Kidney epithelial cell (primary cell): ENCODE measurements at regions not wholly inside any gene's neighbourhood (a gene's known extent, or its start where the extent isn't known, plus 50 kb on each side); places are given as distances from the start of the nearest gene placed in this dataset.
"Not testable (repeated sequence)": the region's sequence is repeated elsewhere in the genome, so short reads cannot be mapped to it uniquely, and the experiment has no call there.

Source experiments
- DNase-seq: peaks from one replicate; pipeline ENCODE4 v3.0.0-alpha.2; 2010; ENCODE audit warnings: low read depth
- H3K27me3 ChIP-seq: 2 replicates; pipeline ENCODE4 v1.6.0; 2011; ENCODE audit warnings: low read length; ENCODE audit not compliant: control insufficient read depth, insufficient read depth
- H3K36me3 ChIP-seq: 2 replicates; pipeline ENCODE4 v1.5.1; 2011; ENCODE audit warnings: low read length; ENCODE audit not compliant: control insufficient read depth, insufficient read depth
- H3K4me3 ChIP-seq: 2 replicates; pipeline ENCODE4 v1.5.1; 2011; ENCODE audit warnings: low read depth, mild to moderate bottlenecking, control low read depth, low read length
- TF ChIP-seq, protein P1 (sequence below): IDR thresholded peaks from 2 replicates; pipeline ENCODE4 v1.5.1; 2011; ENCODE audit warnings: mild to moderate bottlenecking, moderate library complexity, low read length, control low read depth, inconsistent platforms; ENCODE audit not compliant: insufficient read depth, poor library complexity, severe bottlenecking

DNA sequence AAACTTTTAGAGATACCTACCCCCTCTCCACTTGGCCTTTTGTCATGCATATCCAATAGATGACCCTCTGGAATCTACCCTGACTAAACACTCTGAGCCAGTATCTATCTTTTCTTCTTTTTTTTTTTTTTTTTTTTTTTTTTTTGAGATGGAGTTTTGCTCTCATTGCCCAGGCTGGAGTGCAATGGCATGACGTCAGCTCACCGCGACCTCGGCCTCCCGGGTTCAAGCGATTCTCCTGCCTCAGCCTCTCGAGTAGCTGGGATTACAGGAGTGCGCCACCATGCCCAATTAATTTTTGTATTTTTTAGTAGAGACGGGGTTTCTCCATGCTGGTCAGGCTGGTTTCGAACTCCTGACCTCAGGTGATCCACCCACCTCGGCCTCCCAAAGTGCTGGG lies 50.8 kb upstream of the GRIN2B start:
- not testable (repeated sequence) for H3K36me3 ChIP-seq, H3K4me3 ChIP-seq, DNase-seq

DNA sequence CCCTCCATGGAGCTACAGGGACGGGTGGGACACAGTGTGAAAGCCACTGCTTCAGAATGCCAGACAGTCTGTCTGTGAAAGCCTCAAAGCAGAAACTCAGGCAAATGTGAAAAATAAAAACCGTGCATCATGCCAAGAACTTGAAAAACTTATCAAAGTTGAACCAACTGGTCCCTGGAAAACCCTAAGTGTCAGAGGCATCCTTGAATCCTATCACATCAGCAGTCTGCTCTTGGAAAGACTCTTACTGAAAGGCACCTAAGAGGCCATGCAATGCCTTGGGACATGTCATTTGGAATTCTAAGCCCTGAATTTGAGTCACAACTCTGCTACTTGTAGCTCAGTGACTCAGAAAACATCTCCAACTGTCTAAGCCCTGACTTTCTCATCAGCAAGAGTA lies 62.4 kb upstream of the GRIN2B start:
- no peak for DNase-seq
- TF ChIP-seq, protein P1, sequence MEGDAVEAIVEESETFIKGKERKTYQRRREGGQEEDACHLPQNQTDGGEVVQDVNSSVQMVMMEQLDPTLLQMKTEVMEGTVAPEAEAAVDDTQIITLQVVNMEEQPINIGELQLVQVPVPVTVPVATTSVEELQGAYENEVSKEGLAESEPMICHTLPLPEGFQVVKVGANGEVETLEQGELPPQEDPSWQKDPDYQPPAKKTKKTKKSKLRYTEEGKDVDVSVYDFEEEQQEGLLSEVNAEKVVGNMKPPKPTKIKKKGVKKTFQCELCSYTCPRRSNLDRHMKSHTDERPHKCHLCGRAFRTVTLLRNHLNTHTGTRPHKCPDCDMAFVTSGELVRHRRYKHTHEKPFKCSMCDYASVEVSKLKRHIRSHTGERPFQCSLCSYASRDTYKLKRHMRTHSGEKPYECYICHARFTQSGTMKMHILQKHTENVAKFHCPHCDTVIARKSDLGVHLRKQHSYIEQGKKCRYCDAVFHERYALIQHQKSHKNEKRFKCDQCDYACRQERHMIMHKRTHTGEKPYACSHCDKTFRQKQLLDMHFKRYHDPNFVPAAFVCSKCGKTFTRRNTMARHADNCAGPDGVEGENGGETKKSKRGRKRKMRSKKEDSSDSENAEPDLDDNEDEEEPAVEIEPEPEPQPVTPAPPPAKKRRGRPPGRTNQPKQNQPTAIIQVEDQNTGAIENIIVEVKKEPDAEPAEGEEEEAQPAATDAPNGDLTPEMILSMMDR = no peak
- Histone ChIP-seq H3K36me3 (no peaks in the 10 kb centered on the region), H3K4me3 (no peak overlapping the region), H3K27me3 (no peaks in the 10 kb centered on the region)

More for the DNA sequence above, 50.8 kb upstream of the GRIN2B start:
- not testable (repeated sequence) for H3K27me3 ChIP-seq

DNA sequence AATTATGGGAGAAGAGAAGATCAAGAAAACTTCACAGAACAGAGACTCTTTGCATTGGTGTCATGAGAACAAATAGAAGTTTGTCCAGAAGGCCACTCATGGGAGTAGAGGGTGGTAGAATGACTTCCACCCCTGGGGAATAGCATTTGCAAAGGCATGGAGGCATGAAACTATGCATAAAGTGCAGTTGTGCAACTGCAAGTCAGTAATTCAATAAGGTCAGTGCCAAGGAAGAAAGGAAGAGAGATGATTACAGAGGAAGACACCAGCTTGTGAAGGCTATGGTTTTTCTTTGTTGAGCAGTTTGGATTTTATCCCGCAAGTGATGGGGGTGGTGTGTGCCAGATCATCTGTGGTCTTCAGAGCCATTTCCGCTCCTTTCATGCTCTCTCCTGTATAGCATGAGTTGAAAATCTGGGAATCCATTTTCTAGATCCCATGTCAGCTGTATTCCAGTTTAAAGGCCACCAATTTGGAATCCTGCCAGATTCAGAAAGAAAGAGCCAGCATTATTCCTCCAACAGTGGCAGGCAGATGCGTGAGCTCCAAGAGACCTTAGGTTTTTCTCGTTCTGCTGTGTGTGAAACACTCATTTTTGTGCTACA lies 67.6 kb upstream of the GRIN2B start:
- TF ChIP-seq, protein P1 = no peak
- no peak for DNase-seq
- Histone ChIP-seq H3K4me3 (no peak overlapping the region), H3K27me3 (no peaks in the 10 kb centered on the region), H3K36me3 (no peaks in the 10 kb centered on the region)

DNA sequence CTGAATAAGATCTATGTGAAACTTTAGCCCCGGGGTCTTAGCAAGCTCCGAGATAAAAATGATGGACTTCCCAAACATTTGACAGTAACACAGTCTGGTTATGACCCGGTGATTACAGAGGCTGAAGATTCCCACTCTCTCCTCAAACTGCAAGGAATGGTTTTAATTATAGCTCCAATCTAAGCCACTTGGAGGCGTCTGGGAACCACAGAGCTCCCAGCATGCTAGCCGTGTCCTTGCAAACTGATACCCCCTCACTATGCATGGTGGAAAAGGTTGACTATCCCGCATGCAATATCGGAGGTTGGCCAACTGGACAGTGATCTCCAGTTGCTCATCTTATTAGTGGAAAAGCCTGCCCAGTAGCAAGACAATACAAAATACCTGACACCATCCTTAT lies 76.5 kb upstream of the GRIN2B start:
- no peak overlapping the region for H3K4me3 ChIP-seq

GRCh38 chr12:14058717-14059116 lies 77.3 kb upstream of the GRIN2B start:
- TF ChIP-seq, protein P1 = no peak
- Histone ChIP-seq H3K4me3 (no peak overlapping the region), H3K36me3 (no peaks in the 10 kb centered on the region), H3K27me3 (no peaks in the 10 kb centered on the region)
- DNase-seq = no peak

More for the DNA sequence above, 76.5 kb upstream of the GRIN2B start:
- DNase-seq = no peak
- TF ChIP-seq, protein P1 = no peak
- H3K36me3 ChIP-seq = no peaks in the 10 kb centered on the region
- no peaks in the 10 kb centered on the region for H3K27me3 ChIP-seq

DNA sequence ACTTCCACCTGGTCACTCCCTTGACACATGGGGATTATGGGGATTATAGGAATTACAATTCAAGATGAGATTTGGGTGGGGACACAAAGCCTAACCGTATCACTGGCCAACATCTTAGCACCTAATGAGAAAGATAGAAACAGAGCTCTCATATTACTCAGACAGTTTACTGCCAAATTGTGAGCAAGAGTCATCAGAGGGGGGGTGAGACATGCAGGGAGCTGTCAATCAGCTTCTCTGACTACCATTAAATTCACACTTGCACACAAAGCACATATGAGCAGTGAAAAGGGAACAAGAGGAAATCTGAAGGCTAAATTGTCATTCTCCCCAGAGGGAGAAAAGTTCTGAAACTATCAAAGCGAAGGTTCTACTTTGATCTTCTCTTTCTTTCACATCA lies 78.1 kb upstream of the GRIN2B start:
- Histone ChIP-seq H3K4me3 (no peak overlapping the region), H3K36me3 (no peaks in the 10 kb centered on the region), H3K27me3 (no peaks in the 10 kb centered on the region)
- DNase-seq = no peak
- TF ChIP-seq, protein P1 = no peak
